ENCODE measurements at regions not wholly inside any gene's neighbourhood (a gene's known extent, or its start where the extent isn't known, plus 50 kb on each side); places are given as distances from the start of the nearest gene placed in this dataset.
"Not testable (repeated sequence)": the region's sequence is repeated elsewhere in the genome, so short reads cannot be mapped to it uniquely, and the experiment has no call there.

DNA sequence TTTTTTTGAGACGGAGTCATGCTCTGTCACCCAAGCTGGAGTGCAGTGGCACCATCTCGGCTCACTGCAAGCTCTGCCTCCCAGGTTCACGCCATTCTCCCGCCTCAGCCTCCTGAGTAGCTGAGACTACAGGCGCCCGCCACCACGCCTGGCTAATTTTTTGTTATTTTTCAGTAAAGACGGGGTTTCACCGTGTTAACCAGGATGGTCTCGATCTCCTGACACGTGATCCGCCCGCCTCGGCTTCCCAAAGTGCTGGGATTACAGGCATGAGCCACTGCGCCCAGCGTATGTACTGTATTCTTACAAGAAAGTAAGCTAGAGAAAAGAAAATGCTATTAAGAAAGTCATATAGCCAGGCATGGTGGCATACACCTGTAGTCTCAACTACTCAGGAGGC is 84.8 kb upstream of the CMC1 start:
- TF ChIP-seq, protein P1, sequence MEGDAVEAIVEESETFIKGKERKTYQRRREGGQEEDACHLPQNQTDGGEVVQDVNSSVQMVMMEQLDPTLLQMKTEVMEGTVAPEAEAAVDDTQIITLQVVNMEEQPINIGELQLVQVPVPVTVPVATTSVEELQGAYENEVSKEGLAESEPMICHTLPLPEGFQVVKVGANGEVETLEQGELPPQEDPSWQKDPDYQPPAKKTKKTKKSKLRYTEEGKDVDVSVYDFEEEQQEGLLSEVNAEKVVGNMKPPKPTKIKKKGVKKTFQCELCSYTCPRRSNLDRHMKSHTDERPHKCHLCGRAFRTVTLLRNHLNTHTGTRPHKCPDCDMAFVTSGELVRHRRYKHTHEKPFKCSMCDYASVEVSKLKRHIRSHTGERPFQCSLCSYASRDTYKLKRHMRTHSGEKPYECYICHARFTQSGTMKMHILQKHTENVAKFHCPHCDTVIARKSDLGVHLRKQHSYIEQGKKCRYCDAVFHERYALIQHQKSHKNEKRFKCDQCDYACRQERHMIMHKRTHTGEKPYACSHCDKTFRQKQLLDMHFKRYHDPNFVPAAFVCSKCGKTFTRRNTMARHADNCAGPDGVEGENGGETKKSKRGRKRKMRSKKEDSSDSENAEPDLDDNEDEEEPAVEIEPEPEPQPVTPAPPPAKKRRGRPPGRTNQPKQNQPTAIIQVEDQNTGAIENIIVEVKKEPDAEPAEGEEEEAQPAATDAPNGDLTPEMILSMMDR (conservative IDR thresholded peaks at IDR 0.05) = not testable (repeated sequence)
- TF ChIP-seq EZH2 (IDR thresholded peaks at IDR 0.05; ENCODE audit: low read depth) = not testable (repeated sequence)
